ENCODE measurements at regions not wholly inside any gene's neighbourhood (a gene's known extent, or its start where the extent isn't known, plus 50 kb on each side); places are given as distances from the start of the nearest gene placed in this dataset.

GRCh38 chr11:43243927-43244326 lies 67.9 kb upstream of the API5 start:
- CTCF ChIA-PET, result interaction anchor here (0.7 kb wide), 1 partner anchor 68 kb away, joined by 3 read pairs; the partner anchor contains the start of gene API5
- H3K9me3 ChIP-seq (ENCODE audit: control insufficient read depth, insufficient read depth, low read depth, low read length), result no peaks in the 10 kb centered on the region
- no peaks in the 10 kb centered on the region for H3K27me3 ChIP-seq (ENCODE audit: control insufficient read depth, insufficient read depth, low read length)
- ATAC-seq (no peak), DNase-seq (ENCODE audit: low read depth, low spot score) (no peak)
- TF ChIP-seq CTCF (IDR thresholded peaks at IDR 0.05), result no peak
- TF ChIP-seq TCF7L2 (IDR thresholded peaks at IDR 0.05; ENCODE audit: low read depth, low read length), result no peak
- no peak for TF ChIP-seq REST (IDR thresholded peaks at IDR 0.05; ENCODE audit: insufficient read depth in 1 of 2, low read depth in 2 of 2, low read length in 1 of 2)
- TF ChIP-seq SIN3A (IDR thresholded peaks at IDR 0.05; ENCODE audit: borderline replicate concordance, insufficient read depth, low read depth, low read length), result no peak
- TF ChIP-seq POLR2AphosphoS5 (IDR thresholded peaks at IDR 0.05; ENCODE audit: low read depth, low read length), result no peak
- no peaks in the 10 kb centered on the region for H3K4me1 ChIP-seq (ENCODE audit: control insufficient read depth, insufficient read depth, low read length)
- H3K4me3 ChIP-seq (ENCODE audit: low read depth in 2 of 2, low read length in 2 of 2), result no peak overlapping the region
- no peaks in the 10 kb centered on the region for H3K36me3 ChIP-seq (ENCODE audit: control insufficient read depth, insufficient read depth, low read length)
- no peak overlapping the region for H3K27ac ChIP-seq (ENCODE audit: low read length)
- no TSS peak for BruUV-seq (replicated peaks)
- intact Hi-C loops (cut with micrococcal nuclease; ENCODE audit: unreplicated experiment), result no loop called here
- in situ Hi-C loops (cut with HindIII; ENCODE audit: low pct_unique_long_range_greater_than_20kb, low sequenced_read_pairs), result no loop called here
- POLR2A ChIA-PET, result no interaction called here

- Histone ChIP-seq H3K36me3 (ENCODE audit: control insufficient read depth, insufficient read depth, low read length) (no peaks in the 10 kb centered on the region), H3K4me3 (ENCODE audit: low read depth in 2 of 2, low read length in 2 of 2) (no peak overlapping the region), H3K27me3 (ENCODE audit: control insufficient read depth, insufficient read depth, low read length) (no peaks in the 10 kb centered on the region), H3K4me1 (ENCODE audit: control insufficient read depth, insufficient read depth, low read length) (no peaks in the 10 kb centered on the region), H3K27ac (ENCODE audit: low read length) (no peak overlapping the region), H3K9me3 (ENCODE audit: control insufficient read depth, insufficient read depth, low read depth, low read length) (no peaks in the 10 kb centered on the region)
- POLR2A ChIA-PET, result no interaction called here
- CTCF ChIA-PET, result no interaction called here
- no peak for DNase-seq (ENCODE audit: low read depth, low spot score)
- BruUV-seq (replicated peaks), result no TSS peak
- ATAC-seq, result no peak
- in situ Hi-C loops (cut with HindIII; ENCODE audit: low pct_unique_long_range_greater_than_20kb, low sequenced_read_pairs) (no loop called here), intact Hi-C loops (cut with micrococcal nuclease; ENCODE audit: unreplicated experiment) (no loop called here)
- no peak for TF ChIP-seq CTCF (IDR thresholded peaks at IDR 0.05)
- TF ChIP-seq TCF7L2 (IDR thresholded peaks at IDR 0.05; ENCODE audit: low read depth, low read length), result no peak
- no peak for TF ChIP-seq SIN3A (IDR thresholded peaks at IDR 0.05; ENCODE audit: borderline replicate concordance, insufficient read depth, low read depth, low read length)
- no peak for TF ChIP-seq POLR2AphosphoS5 (IDR thresholded peaks at IDR 0.05; ENCODE audit: low read depth, low read length)
- TF ChIP-seq REST (IDR thresholded peaks at IDR 0.05; ENCODE audit: insufficient read depth in 1 of 2, low read depth in 2 of 2, low read length in 1 of 2), result no peak
Observed at GRCh38 chr11:43245466-43245865, 66.3 kb upstream of the API5 start.

Data from Panc1 (cell line).